SK-N-SH treated with all-trans-retinoic acid at 6 μM for 48 hours (cell line): ENCODE measurements at regions not wholly inside any gene's neighbourhood (a gene's known extent, or its start where the extent isn't known, plus 50 kb on each side); places are given as distances from the start of the nearest gene placed in this dataset.
A peak's percentile ranks its signal among the peaks of the same experiment; 100 is the strongest.

Experiments
- ATAC-seq: fragments of 200-7000 bp; cut with Tn5 transposase; 3 replicates; pipeline ENCODE4 v1.9.1; 2020; ENCODE audit warnings: mild to moderate bottlenecking, moderate library complexity
- ARNTL ChIP-seq: fragments of 450-650 bp; formaldehyde crosslinking; IDR thresholded peaks from 2 replicates; pipeline ENCODE4 v1.5.0; 2020; ENCODE audit warnings: low read depth, mild to moderate bottlenecking, moderate library complexity, borderline replicate concordance
- BACH2 ChIP-seq: fragments of 250-450 bp; sonication (Bioruptor Pico); IDR thresholded peaks from 2 replicates; pipeline ENCODE4 v1.9.0; 2021; ENCODE audit warnings: mild to moderate bottlenecking, borderline replicate concordance
- CSDC2 ChIP-seq: fragments of 250-450 bp; sonication (Bioruptor Pico); IDR thresholded peaks from 2 replicates; pipeline ENCODE4 v1.5.0; 2020; ENCODE audit warnings: mild to moderate bottlenecking, moderate library complexity
- ESRRG ChIP-seq: fragments of 250-450 bp; sonication (Bioruptor Pico); IDR thresholded peaks from 2 replicates; pipeline ENCODE4 v1.6.1; 2021; ENCODE audit warnings: mild to moderate bottlenecking
- GLIS3 ChIP-seq: fragments of 250-450 bp; sonication (Bioruptor Pico); IDR thresholded peaks from 2 replicates; pipeline ENCODE4 v1.5.0; 2020; ENCODE audit warnings: mild to moderate bottlenecking, moderate library complexity
- ISL1 ChIP-seq: fragments of 250-450 bp; sonication (Bioruptor Pico); IDR thresholded peaks from 2 replicates; pipeline ENCODE4 v2.1.2; 2022; ENCODE audit warnings: mild to moderate bottlenecking, moderate library complexity
- OSR1 ChIP-seq: fragments of 250-450 bp; sonication (Bioruptor Pico); IDR thresholded peaks from 2 replicates; pipeline ENCODE4 v1.8.0; 2022; ENCODE audit warnings: moderate library complexity, mild to moderate bottlenecking, inconsistent platforms
- PPARA ChIP-seq: fragments of 250-450 bp; sonication (Bioruptor Pico); IDR thresholded peaks from 2 replicates; pipeline ENCODE4 v1.5.0; 2020; ENCODE audit warnings: mild to moderate bottlenecking, borderline replicate concordance
- RARB ChIP-seq: fragments of 250-450 bp; sonication (Bioruptor Pico); IDR thresholded peaks from 2 replicates; pipeline ENCODE4 v1.8.0; 2021; ENCODE audit warnings: mild to moderate bottlenecking, moderate library complexity
- SNAI2 ChIP-seq: fragments of 250-450 bp; sonication (Bioruptor Pico); IDR thresholded peaks from 2 replicates; pipeline ENCODE4 v1.5.0; 2020; ENCODE audit warnings: mild to moderate bottlenecking, moderate library complexity
- TCF4 ChIP-seq: fragments of 250-450 bp; sonication (Bioruptor Pico); IDR thresholded peaks from 2 replicates; pipeline ENCODE4 v1.8.0; 2021; ENCODE audit warnings: mild to moderate bottlenecking, moderate library complexity, borderline replicate concordance
- TOX ChIP-seq: fragments of 250-450 bp; sonication (Bioruptor Pico); IDR thresholded peaks from 2 replicates; pipeline ENCODE4 v1.8.0; 2021; ENCODE audit warnings: mild to moderate bottlenecking, moderate library complexity, borderline replicate concordance
- ZC3H10 ChIP-seq: fragments of 250-450 bp; sonication (Bioruptor Pico); IDR thresholded peaks from 2 replicates; pipeline ENCODE4 v1.5.1; 2021; ENCODE audit warnings: mild to moderate bottlenecking, moderate library complexity
- ZFP3 ChIP-seq: fragments of 250-450 bp; sonication (Bioruptor Pico); IDR thresholded peaks from 2 replicates; pipeline ENCODE4 v1.5.0; 2020; ENCODE audit warnings: mild to moderate bottlenecking, moderate library complexity
- ZFP30 ChIP-seq: fragments of 450-650 bp; formaldehyde crosslinking; IDR thresholded peaks from 2 replicates; pipeline ENCODE4 v1.5.0; 2022; ENCODE audit warnings: mild to moderate bottlenecking, moderate library complexity
- ZNF565 ChIP-seq: fragments of 450-650 bp; formaldehyde crosslinking; conservative IDR thresholded peaks from 2 replicates; pipeline ENCODE4 v1.5.0; 2020; ENCODE audit warnings: low read depth, mild to moderate bottlenecking, moderate library complexity
- ZNF70 ChIP-seq: fragments of 450-650 bp; formaldehyde crosslinking; IDR thresholded peaks from 2 replicates; pipeline ENCODE4 v1.5.0; 2020; ENCODE audit warnings: mild to moderate bottlenecking, moderate library complexity
- ZNF8 ChIP-seq: fragments of 450-650 bp; formaldehyde crosslinking; IDR thresholded peaks from 2 replicates; pipeline ENCODE4 v1.5.0; 2020; ENCODE audit warnings: mild to moderate bottlenecking, moderate library complexity
- TF ChIP-seq, protein P1 (sequence below): fragments of 250-450 bp; sonication (Bioruptor Pico); IDR thresholded peaks from 2 replicates; pipeline ENCODE4 v1.5.1; 2021; ENCODE audit warnings: mild to moderate bottlenecking, moderate library complexity
- TF ChIP-seq, protein P2 (sequence below): fragments of 250-450 bp; sonication (Bioruptor Pico); IDR thresholded peaks from 2 replicates; pipeline ENCODE4 v1.8.0; 2021; ENCODE audit warnings: low read depth, mild to moderate bottlenecking, moderate library complexity, borderline replicate concordance
- TF ChIP-seq, protein P3 (sequence below): fragments of 250-450 bp; sonication (Bioruptor Pico); IDR thresholded peaks from 2 replicates; pipeline ENCODE4 v1.8.0; 2020; ENCODE audit warnings: mild to moderate bottlenecking, moderate library complexity, borderline replicate concordance
- TF ChIP-seq, protein P4 (sequence below): fragments of 250-450 bp; sonication (Bioruptor Pico); IDR thresholded peaks from 2 replicates; pipeline ENCODE4 v1.5.1; 2020; ENCODE audit warnings: low read depth, mild to moderate bottlenecking, moderate library complexity

DNA sequence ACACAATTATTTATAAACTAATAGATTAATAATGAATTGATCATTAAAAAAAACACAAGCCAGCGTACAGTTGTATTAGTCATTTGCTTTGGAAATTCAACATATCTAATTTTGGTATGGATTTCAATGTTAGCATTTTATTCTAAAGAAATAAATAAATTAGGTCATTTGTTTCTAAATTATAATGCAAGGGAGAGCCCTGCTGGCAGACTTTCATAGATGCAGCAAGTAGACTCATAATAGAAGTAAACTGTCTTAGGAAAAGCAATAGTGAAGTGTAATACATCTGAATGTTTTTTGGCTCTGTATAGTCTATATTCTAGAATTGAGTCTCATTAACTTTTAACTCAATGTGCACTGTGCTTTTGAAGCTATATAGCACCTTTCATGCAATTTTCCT is 982.4 kb upstream of the MIR17HG start:
- TF ChIP-seq GLIS3 (no peak), ZC3H10 (CRISPR knock-in tag) (no peak), ZFP3 (CRISPR knock-in tag) (no peak), ISL1 (no peak), PPARA (CRISPR knock-in tag) (no peak), ZNF8 (CRISPR knock-in tag) (no peak), BACH2 (CRISPR knock-in tag) (no peak), ZNF565 (CRISPR knock-in tag) (no peak), TCF4 (no peak), RARB (CRISPR knock-in tag) (no peak), OSR1 (CRISPR knock-in tag) (no peak), SNAI2 (CRISPR knock-in tag) (no peak), TOX (CRISPR knock-in tag) (no peak)
- TF ChIP-seq, protein P1, sequence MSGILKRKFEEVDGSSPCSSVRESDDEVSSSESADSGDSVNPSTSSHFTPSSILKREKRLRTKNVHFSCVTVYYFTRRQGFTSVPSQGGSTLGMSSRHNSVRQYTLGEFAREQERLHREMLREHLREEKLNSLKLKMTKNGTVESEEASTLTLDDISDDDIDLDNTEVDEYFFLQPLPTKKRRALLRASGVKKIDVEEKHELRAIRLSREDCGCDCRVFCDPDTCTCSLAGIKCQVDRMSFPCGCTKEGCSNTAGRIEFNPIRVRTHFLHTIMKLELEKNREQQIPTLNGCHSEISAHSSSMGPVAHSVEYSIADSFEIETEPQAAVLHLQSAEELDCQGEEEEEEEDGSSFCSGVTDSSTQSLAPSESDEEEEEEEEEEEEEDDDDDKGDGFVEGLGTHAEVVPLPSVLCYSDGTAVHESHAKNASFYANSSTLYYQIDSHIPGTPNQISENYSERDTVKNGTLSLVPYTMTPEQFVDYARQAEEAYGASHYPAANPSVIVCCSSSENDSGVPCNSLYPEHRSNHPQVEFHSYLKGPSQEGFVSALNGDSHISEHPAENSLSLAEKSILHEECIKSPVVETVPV: no peak
- TF ChIP-seq, protein P2, sequence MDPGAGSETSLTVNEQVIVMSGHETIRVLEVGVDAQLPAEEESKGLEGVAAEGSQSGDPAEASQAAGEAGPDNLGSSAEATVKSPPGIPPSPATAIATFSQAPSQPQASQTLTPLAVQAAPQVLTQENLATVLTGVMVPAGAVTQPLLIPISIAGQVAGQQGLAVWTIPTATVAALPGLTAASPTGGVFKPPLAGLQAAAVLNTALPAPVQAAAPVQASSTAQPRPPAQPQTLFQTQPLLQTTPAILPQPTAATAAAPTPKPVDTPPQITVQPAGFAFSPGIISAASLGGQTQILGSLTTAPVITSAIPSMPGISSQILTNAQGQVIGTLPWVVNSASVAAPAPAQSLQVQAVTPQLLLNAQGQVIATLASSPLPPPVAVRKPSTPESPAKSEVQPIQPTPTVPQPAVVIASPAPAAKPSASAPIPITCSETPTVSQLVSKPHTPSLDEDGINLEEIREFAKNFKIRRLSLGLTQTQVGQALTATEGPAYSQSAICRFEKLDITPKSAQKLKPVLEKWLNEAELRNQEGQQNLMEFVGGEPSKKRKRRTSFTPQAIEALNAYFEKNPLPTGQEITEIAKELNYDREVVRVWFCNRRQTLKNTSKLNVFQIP (CRISPR knock-in tag): no peak
- 0 out of 3 replicates have a peak, but pooled peaks have one; percentile 42 for ATAC-seq

DNA sequence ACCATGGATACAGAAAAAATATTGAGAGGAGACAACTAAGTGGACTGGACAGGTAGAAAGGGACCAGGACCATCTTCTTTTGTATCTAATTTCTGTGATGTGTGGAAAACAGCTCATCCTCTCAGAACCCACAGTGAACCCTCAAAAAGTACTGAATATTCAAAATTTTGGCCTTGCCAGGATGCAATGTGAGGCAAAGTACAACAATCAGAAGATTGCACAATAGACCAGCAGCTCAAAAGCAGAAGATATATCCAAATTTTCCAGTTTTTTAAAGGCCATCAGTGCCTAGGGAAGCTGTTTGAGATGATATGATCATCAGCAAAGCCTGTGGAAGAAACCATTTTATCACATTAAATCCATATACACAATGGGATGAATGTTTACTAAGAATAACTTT is 973.3 kb upstream of the MIR17HG start:
- no peak for ATAC-seq
- TF ChIP-seq BACH2 (CRISPR knock-in tag) (no peak), ZC3H10 (CRISPR knock-in tag) (no peak), ZFP3 (CRISPR knock-in tag) (no peak), RARB (CRISPR knock-in tag) (no peak), ISL1 (no peak), TCF4 (no peak), PPARA (CRISPR knock-in tag) (no peak), ARNTL (no peak), OSR1 (CRISPR knock-in tag) (no peak), ESRRG (no peak)
- TF ChIP-seq, protein P3, sequence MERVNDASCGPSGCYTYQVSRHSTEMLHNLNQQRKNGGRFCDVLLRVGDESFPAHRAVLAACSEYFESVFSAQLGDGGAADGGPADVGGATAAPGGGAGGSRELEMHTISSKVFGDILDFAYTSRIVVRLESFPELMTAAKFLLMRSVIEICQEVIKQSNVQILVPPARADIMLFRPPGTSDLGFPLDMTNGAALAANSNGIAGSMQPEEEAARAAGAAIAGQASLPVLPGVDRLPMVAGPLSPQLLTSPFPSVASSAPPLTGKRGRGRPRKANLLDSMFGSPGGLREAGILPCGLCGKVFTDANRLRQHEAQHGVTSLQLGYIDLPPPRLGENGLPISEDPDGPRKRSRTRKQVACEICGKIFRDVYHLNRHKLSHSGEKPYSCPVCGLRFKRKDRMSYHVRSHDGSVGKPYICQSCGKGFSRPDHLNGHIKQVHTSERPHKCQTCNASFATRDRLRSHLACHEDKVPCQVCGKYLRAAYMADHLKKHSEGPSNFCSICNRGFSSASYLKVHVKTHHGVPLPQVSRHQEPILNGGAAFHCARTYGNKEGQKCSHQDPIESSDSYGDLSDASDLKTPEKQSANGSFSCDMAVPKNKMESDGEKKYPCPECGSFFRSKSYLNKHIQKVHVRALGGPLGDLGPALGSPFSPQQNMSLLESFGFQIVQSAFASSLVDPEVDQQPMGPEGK (CRISPR knock-in tag): no peak

DNA sequence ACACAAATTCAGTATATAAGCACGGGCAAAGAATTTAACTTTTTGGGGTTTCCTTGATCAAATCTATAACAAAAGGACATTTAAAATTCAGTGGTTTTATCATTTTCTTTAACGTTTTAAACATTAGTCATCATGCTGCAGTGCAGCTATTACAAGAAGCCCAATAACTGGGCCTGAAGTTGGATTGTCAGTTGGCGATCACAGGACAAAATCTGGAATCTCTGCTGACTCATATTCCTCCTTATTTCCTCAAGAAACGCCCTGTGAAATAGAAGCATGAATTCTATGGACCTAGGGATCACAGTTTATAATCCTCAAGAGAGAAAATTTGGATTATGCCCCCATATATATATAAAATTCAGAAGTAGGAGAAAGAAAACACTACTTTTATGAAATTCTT is 971.6 kb upstream of the MIR17HG start:
- TF ChIP-seq CSDC2 (CRISPR knock-in tag): no peak
- TF ChIP-seq BACH2 (CRISPR knock-in tag): no peak
- TF ChIP-seq ZNF565 (CRISPR knock-in tag): no peak
- TF ChIP-seq ARNTL: no peak
- no peak for TF ChIP-seq OSR1 (CRISPR knock-in tag)
- TF ChIP-seq ZFP30 (CRISPR knock-in tag): no peak
- no peak for TF ChIP-seq PPARA (CRISPR knock-in tag)
- no peak for TF ChIP-seq ZC3H10 (CRISPR knock-in tag)
- no peak for TF ChIP-seq ISL1
- no peak for TF ChIP-seq SNAI2 (CRISPR knock-in tag)
- TF ChIP-seq, protein P4, sequence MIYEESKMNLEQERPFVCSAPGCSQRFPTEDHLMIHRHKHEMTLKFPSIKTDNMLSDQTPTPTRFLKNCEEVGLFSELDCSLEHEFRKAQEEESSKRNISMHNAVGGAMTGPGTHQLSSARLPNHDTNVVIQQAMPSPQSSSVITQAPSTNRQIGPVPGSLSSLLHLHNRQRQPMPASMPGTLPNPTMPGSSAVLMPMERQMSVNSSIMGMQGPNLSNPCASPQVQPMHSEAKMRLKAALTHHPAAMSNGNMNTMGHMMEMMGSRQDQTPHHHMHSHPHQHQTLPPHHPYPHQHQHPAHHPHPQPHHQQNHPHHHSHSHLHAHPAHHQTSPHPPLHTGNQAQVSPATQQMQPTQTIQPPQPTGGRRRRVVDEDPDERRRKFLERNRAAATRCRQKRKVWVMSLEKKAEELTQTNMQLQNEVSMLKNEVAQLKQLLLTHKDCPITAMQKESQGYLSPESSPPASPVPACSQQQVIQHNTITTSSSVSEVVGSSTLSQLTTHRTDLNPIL: no peak
- TF ChIP-seq ZNF70 (CRISPR knock-in tag): no peak
- TF ChIP-seq ZFP3 (CRISPR knock-in tag): no peak
- no peak for TF ChIP-seq GLIS3
- TF ChIP-seq TOX (CRISPR knock-in tag): no peak
- TF ChIP-seq, protein P3 (CRISPR knock-in tag): no peak
- TF ChIP-seq TCF4: no peak
- no peak for ATAC-seq
